HEK293T (cell line): ENCODE measurements at regions not wholly inside any gene's neighbourhood (a gene's known extent, or its start where the extent isn't known, plus 50 kb on each side); places are given as distances from the start of the nearest gene placed in this dataset.

Experiments
- BHLHE40 ChIP-seq: fragments of 450-650 bp; IDR thresholded peaks from 2 replicates; pipeline ENCODE4 v1.6.1; 2016; ENCODE audit warnings: mild to moderate bottlenecking, moderate library complexity, borderline replicate concordance
- FOXK2 ChIP-seq: fragments of 450-650 bp; IDR thresholded peaks from 2 replicates; pipeline ENCODE4 v1.6.1; 2016; ENCODE audit warnings: mild to moderate bottlenecking
- FOXM1 ChIP-seq: fragments of 450-650 bp; IDR thresholded peaks from 2 replicates; pipeline ENCODE4 v1.6.1; 2017; ENCODE audit warnings: mild to moderate bottlenecking, borderline replicate concordance
- SP1 ChIP-seq: fragments of 450-650 bp; IDR thresholded peaks from 2 replicates; pipeline ENCODE4 v1.6.1; 2017

DNA sequence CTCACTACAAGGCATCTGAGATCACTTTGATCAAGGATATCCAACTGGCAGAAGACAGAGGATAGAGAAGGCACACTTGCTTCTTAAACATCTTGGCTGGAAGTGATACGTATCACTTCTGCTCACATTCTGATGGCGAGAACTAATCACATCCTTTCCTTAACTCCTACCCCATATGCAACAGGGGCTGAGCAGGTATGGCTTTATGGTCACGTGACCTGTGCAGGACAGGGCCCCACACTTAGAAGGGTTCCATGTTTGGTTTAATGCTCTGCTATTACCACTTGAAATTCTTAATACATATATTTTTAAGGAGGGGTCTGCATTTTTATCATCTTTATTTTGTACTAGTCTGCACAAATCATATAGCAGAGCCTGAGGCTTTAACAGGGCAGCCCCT is 177.3 kb downstream of the SLC15A5 start:
- TF ChIP-seq FOXM1 (no peak), SP1 (no peak), BHLHE40 (no peak), FOXK2 (no peak)
